GM18508 (cell line): ENCODE measurements at regions not wholly inside any gene's neighbourhood (a gene's known extent, or its start where the extent isn't known, plus 50 kb on each side); places are given as distances from the start of the nearest gene placed in this dataset.

Source experiments
- ATAC-seq: cut with Tn5 transposase; IDR thresholded peaks from one replicate; pipeline ENCODE4 v1.9.1; 2021; ENCODE audit warnings: moderate number of reproducible peaks; ENCODE audit not compliant: insufficient read depth, unreplicated experiment

- no peak for ATAC-seq
Observed at GRCh38 chr2:226158940-226159339, 640.7 kb downstream of the IRS1 start.

DNA sequence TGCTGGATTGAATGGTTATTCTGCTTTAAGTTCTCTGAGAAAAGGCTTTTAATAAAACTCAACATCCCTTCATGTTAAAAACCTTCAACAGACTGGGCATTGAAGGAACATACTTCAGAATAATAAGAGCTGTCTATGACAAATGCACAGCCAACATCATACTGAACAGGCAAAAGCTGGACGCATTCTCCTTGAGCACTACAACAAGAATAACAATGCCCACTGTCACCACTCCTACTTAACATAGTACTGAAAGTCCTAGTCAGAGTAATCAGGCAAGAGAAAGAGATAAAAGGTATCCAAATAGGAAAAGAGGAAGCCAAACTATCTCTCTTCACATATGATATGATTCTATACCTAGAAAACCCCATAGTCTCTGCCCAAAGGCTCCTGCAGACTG, 641.4 kb downstream of the IRS1 start:
- no peak for ATAC-seq

DNA sequence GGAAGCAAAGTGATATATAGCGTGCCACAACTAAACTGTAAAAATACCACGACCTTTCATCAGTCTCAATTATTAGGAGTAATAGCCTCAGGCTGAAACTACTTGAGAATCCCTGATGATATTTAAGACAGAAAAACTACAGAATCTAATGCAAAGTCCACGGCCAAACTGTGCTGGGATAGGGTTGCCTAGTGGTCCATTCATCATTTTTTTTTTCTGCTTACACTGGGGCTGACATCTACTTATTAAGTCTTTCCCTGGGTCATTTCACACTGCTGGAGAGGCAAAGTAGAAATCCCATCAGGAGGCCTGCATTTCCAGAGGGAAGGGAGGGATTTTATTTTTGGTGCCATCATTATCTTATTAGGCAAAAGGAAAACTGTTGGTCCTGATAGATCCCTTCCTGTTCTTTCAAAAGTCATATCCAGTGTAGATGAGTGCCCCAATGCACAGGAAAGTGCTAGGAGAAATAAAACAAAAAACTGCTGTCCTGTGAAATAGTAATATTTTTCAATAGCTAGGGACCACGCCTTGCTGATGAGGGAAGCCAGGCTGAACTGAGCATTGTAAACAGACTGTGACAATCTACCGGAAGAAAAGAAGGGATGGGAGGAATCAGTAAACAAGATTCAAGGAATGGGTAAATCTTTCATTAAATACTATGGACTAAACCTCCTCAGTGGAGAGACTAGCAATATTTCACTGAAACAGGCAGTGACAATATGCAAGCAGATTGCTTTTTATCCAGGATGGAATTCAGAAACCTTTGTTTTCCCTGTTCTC, 644.3 kb downstream of the IRS1 start:
- no peak for ATAC-seq

GRCh38 chr2:226154610-226155009, 645.0 kb downstream of the IRS1 start:
- no peak for ATAC-seq

DNA sequence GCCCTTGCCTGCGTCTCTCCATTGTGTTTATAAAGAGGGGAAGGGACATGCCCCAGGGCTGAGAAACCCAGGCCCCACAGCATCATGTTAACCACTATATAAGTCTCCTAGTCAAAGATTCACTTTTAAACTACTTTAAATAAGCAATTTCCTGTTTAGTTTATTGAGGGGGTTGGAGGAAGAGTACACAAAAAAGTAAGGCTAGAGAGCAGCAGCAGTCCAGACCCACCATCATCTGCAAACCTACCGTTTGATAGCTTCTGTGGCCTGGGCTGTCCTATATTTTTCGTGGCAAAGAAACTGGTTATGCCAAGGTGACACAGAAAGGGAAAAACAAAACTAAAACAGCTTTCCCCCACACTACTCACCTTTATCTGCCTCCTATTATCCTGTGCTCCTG, 646.1 kb downstream of the IRS1 start:
- ATAC-seq = no peak

DNA sequence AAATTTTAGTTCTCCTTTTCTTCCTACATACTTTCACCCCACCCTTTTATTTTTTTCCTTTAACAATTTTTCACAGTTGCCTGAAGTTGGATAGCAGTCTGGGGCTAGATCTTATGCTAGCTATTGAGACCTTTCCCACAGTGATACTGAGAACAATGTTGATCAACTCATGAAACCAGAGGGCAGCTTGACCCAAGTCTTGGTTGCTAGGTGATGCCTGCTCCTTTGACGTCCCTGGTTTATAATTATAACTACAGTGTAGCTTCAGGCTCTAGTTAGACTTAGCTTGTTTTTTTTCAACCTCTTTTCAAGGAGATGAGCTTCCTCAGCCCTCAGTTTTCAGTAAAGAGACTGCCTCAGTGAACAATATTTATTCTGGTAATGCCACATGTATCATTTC, 648.5 kb downstream of the IRS1 start:
- ATAC-seq = no peak

DNA sequence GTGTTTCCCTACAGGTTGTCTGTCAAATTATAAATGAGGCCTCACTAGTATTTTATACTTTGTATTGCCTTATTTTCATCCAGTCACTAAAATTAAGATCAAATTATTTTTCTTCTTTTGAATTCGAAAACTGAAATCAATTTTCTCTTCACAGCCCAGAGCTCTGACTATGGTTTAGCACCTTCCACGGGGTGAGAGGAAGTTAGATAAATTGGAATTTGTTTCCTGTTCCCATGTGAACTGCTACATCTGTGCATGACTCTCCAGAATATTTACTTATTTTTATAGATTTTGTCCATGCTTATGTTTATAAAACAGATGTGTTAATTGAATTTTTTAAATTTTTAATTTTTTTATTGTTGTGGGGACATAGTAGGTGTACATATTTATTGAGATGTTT, 656.5 kb downstream of the IRS1 start:
- no peak for ATAC-seq

DNA sequence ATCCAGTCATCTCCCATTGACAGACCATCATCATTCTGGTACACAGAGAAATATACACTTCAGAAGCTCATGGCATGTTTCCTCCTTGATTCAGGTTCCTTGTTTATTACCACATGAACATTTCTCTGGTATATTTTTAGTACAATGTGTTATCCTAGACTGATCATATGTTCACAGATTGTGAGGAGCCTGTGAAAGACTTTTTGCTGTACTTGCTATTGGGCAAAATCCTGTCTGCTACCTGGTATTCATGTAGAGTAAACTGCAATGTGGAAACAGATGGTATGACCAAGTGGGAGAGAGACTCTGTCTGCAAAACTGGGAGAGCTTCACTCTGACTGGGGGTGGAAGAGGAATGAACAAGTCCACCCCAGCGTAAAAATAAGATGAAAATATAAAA, 657.2 kb downstream of the IRS1 start:
- ATAC-seq = no peak

DNA sequence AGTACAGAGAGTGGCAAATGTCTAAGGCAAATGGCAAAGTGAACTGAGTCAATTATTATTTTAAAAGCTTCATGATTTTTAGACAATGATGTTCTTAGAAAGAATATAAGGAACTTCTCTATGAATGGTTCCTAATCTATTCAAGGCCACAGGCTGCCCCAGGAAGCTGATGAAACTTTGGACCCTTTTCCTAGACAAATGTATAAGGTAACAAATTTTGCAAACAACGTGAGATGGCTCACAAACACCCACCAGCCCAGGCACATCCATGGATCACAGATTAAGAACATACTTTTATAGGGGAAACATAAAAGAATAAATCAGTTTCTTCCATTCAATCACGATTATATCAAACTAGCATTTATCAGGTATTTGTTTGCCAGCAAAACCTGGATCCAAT, 659.0 kb downstream of the IRS1 start:
- no peak for ATAC-seq

DNA sequence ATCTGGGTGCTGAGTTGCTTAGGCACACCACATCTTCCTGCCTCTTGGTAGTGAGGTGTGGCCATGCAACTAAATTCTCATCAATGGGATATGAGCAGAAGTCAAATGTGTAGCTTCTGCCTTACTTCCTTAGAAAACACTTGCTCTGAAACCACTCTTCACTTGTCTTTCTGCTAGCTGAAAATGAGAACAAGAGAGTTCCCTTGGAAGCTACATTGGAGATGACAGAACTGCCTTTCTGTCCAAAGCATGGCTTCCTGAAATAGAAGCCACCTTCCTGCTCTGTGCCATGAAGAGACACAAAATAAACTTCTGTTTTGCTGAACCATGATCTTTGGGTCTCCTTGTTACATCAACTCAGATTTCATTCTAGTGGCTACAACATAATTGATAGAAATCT, 659.9 kb downstream of the IRS1 start:
- no peak for ATAC-seq

GRCh38 chr2:226137201-226137811, 662.3 kb downstream of the IRS1 start:
- ATAC-seq = peak; percentile 69

GRCh38 chr2:226136739-226137138, 662.9 kb downstream of the IRS1 start:
- peak; percentile 37 for ATAC-seq

DNA sequence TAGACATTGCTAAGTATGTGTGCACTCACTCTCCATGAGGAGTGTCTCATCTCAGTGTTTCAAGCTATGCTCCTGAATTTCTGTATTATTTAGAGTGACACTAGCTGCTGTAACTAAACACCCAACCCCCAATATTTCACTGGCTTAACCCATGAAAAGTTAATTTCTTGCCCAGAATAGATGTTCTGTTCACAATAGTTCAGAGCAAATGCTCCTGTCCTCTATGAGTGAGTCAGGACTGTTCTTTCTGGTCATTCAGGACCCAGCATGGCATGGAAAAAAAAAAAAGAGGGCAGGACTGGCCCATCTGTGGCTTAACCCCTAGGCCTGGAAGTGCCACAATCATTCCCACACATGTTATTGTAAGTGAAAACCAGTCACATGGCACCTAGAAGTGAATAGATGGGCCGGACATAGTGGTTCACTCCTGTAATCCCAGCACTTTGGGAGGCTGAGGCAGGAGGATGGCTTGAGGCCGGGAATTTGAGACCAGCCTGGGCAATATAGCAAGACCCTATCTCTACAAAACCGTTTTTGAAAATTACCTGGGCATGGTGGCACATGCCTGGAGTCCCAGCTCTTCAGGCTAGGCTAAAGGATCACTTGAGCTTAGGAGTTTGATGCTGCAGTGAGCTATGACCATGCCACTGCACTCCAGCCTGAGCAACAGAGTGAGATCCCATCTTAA, 663.6 kb downstream of the IRS1 start:
- ATAC-seq = no peak

DNA sequence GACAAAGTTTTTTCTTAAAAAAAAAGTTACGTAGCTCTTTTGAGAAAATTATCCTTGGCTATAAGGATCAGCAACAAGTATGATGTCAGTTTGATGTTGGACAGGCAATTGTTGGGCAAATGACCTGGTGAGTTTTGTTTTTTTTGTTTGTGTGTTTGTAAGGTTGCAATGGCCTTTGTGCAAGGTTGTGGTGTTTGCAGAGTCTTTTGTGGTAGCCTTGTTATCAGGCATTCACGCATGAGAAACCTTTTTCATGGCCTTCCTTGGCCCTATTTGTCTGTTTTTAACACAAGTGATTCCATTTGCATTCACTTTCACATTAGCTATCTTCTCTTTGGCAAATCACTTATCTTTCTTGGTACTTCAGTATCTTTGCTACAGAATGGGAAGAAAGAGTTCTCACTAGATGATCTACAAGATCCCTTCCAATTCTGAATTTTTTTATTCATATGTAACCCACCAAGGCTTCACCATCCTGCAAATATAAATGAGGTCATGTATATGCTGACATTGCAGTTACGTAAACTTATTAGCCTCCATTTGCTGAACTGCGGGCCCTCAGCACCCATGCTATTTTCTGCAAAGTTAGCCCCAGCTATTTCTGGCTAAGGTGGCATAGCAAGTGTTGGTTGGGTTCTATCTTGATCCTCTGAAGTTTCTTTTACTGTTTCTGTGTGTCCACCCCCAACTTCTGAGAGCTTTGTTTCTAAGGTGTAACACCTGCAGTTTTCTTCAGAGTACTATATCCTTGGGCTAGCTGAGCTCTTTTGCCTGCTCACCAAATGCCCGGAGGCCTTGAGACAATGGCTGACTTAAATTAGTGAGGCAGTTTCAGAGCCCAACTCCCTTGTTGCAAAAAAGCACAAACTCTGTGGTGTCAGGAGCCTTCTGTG, 667.1 kb downstream of the IRS1 start:
- ATAC-seq = no peak

- no peak for ATAC-seq
Observed at GRCh38 chr2:226131299-226131784, 668.3 kb downstream of the IRS1 start.

GRCh38 chr2:226130192-226130591, 669.4 kb downstream of the IRS1 start:
- no peak for ATAC-seq

DNA sequence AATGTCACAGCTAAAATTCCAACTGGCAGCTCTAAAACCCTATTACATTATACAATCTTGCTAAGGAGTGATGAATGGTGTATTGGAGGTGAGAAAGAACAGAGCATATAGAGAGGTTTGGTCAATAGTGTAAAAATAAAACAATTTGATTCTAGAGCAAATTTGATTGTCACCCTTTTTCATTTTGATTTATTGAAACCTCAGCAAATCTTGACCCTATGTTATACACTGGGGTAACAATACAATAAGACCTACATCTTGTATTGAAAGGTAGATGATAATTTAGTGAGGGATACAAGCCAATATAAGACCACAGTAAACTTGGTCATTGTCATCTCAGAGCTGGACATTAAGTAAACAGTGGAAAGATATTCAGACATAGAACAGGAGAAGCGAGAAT, 671.9 kb downstream of the IRS1 start:
- ATAC-seq = no peak

GRCh38 chr2:226126104-226126503, 673.5 kb downstream of the IRS1 start:
- ATAC-seq = no peak

DNA sequence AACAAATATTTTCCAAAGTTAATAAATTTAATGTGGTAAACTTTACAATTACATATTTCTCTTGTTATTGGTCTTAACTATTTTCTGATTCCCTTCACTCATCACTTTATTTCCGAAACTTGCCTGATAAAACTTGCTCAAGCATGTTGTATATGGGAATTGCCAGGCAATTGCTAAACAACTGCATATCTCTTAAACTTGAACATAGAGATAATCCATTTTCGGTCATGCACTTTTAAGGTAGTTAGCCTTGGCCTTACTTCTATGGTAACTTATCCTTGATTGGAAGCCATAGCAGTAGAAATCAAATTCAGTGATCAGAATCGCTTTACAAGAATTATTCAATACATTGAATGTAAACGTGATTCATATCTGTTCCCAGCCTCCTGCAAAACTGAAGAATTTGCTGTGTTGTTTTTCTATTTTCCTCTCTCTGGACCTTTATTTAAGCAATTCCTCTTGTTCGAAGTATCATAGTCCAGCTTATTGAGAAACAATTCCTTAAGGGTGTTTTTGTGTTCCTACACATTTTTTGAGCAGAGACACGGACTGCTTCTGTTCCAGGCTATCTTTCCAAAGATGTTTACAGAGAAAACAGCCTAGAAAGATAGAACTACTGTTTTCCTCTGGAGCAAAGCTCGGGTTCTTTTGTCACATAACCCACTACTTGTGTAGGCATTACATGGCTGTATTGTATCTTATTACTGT, 674.3 kb downstream of the IRS1 start:
- ATAC-seq = no peak

- ATAC-seq = no peak
Observed at GRCh38 chr2:226124548-226125011, 675.0 kb downstream of the IRS1 start.
